Heart left ventricle (tissue), 16 donors: ENCODE measurements at regions not wholly inside any gene's neighbourhood (a gene's known extent, or its start where the extent isn't known, plus 50 kb on each side); places are given as distances from the start of the nearest gene placed in this dataset.

Experiments used
- ATAC-seq, 4 donors: fragments of 200-7000 bp; cut with Tn5 transposase; one replicate each; pipeline ENCODE4 v1.9.1; 2020 to 2022; ENCODE audit warnings: moderate library complexity in 4 of 4, mild to moderate bottlenecking in 3 of 4, moderate number of reproducible peaks in 1 of 4
- DNase-seq, 5 donors: peaks; one replicate each; pipeline ENCODE4 v3.0.0-alpha.2; 2020
- H3K27ac ChIP-seq, 12 donors: fragments of 200-600 bp; sonication (generic) in 4 of 12; one replicate each; pipeline versions ENCODE4 v1.5.0 to v1.8.0; 2016 to 2022; ENCODE audit warnings: mild to moderate bottlenecking in 2 of 12
- H3K27me3 ChIP-seq, 9 donors: fragments of 200-600 bp; sonication (generic) in 2 of 9; one replicate each; pipeline versions ENCODE4 v1.5.1 to v1.8.0; 2016 to 2022; ENCODE audit warnings: mild to moderate bottlenecking in 3 of 9
- H3K36me3 ChIP-seq, 9 donors: fragments of 200-600 bp; sonication (generic) in 2 of 9; one replicate each; pipeline versions ENCODE4 v1.5.0 to v1.8.0; 2018 to 2022; ENCODE audit warnings: mild to moderate bottlenecking in 2 of 9
- H3K4me1 ChIP-seq, 12 donors: fragments of 200-600 bp; sonication (generic) in 4 of 12; one replicate each; pipeline versions ENCODE4 v1.5.0 to v1.8.0; 2016 to 2022; ENCODE audit warnings: mild to moderate bottlenecking in 3 of 12
- H3K4me3 ChIP-seq, 12 donors: fragments of 200-600 bp; sonication (generic) in 4 of 12; one replicate each; pipeline versions ENCODE4 v1.5.0 to v1.8.0; 2017 to 2022; ENCODE audit warnings: mild to moderate bottlenecking in 9 of 12, moderate library complexity in 4 of 12
- H3K9me3 ChIP-seq, 12 donors: fragments of 200-600 bp; sonication (generic) in 4 of 12; one replicate each; pipeline versions ENCODE4 v1.5.0 to v1.8.0; 2016 to 2022; ENCODE audit warnings: mild to moderate bottlenecking in 1 of 12
- CTCF ChIP-seq, 12 donors: fragments of 200-600 bp; sonication (generic) in 4 of 12; IDR thresholded peaks; one replicate each; pipeline versions ENCODE4 v1.5.0 to v1.8.0; 2018 to 2022; ENCODE audit warnings: antibody characterized with exemption in 12 of 12, mild to moderate bottlenecking in 5 of 12
- POLR2A ChIP-seq, 2 donors: fragments of 450-650 bp; IDR thresholded peaks; one replicate each; pipeline ENCODE4 v1.6.1; 2017; ENCODE audit warnings: antibody characterized with exemption in 2 of 2, mild to moderate bottlenecking in 2 of 2, moderate library complexity in 2 of 2
- WGBS, 4 donors: extraction: QIAGEN DNeasy Blood & Tissue Kit in 2 of 4; methylation state at CpG; one replicate each; pipeline versions ENCODE4 v1.1.5 to v1.1.7; 2013 to 2018; 5-methylcytosine and 5-hydroxymethylcytosine counted together
- intact Hi-C, 10 donors: fragments of 100-400 bp; cut with DNase I; formaldehyde crosslinking; loops; one replicate each; pipeline versions ENCODE4 v1.11.1 to v1.14.2; 2022
- donor health status: ischemic (EF 13 %, LVEDD 7.1; RV severe dilation, severe dysfunction).
- donor health status: healthy with polysubstance abuse.
- donor health status: DM: no; HTN: yes; CAD: no.
- donor health status: DM: no; HTN: no; CAD: no.
- donor health status: ischemic (EF 25% LVEDD 6.9; RV normal size, moderate dysfunction).
- donor health status: ischemic (EF 25% LVEDD 5.7; RV mildly dilated, moderate dysfunction).
- donor health status: healthy.
- donor health status: DM: yes; HTN: yes; CAD: no.
- donor health status: ischemic (EF 35%, LVEDD 5.7; RV mildly dilated, moderate dysfunction).
- donor health status: nonischemic (EF 11% LVEDD 7.7; RV severe dilation, severe dysfunction).
- donor health status: DM: yes; HTN: yes; CAD: no.
- donor health status: PGD.
- donor health status: ischemic (EF 29% LVEDD 5.4; RV normal size, mild dysfunction).
- donor health status: nonischemic (EF 23%, LVEDD 6.1; RV moderate dilation, normal function).

- Histone ChIP-seq H3K4me1 (no peaks in the 10 kb centered on the region), H3K4me3 (no peak overlapping the region), H3K9me3 (no peaks in the 10 kb centered on the region), H3K36me3 (no peaks in the 10 kb centered on the region), H3K27me3 (peaks cover 0 to 2% (median 0%) of the 10 kb centered on the region in 9 donors), H3K27ac (no peak overlapping the region)
- DNase-seq (no peak), ATAC-seq (no peak)
- TF ChIP-seq CTCF (IDR thresholded peaks at IDR 0.05) (no peak), POLR2A (IDR thresholded peaks at IDR 0.05) (no peak)
- intact Hi-C loops, result no loop called here
- 88 to 92% (median 90%) methylated on average over 7 of the region's 7 CpGs for WGBS, 4 donors
These were observed 51.9 kb upstream of the EXOC2 start for GRCh38 chr6:744666-745353.

GRCh38 chr6:743320-744096 is 50.6 kb upstream of the EXOC2 start:
- no peak for TF ChIP-seq POLR2A (IDR thresholded peaks at IDR 0.05)
- no peak for TF ChIP-seq CTCF (IDR thresholded peaks at IDR 0.05)
- Histone ChIP-seq H3K36me3 (no peaks in the 10 kb centered on the region), H3K27me3 (peaks cover 0 to 4% (median 0%) of the 10 kb centered on the region in 9 donors), H3K4me1 (no peaks in the 10 kb centered on the region), H3K9me3 (no peaks in the 10 kb centered on the region), H3K27ac (no peak overlapping the region), H3K4me3 (no peak overlapping the region)
- intact Hi-C loops, result no loop called here
- whole genome bisulfite sequencing, 4 donors, result 73 to 83% (median 73%) methylated on average over 4 of the region's 4 CpGs
- ATAC-seq (no peak), DNase-seq (no peak)
